ENCODE measurements at regions not wholly inside any gene's neighbourhood (a gene's known extent, or its start where the extent isn't known, plus 50 kb on each side); places are given as distances from the start of the nearest gene placed in this dataset.

GRCh38 chr15:38823263-38823662 is 258.6 kb upstream of the RASGRP1 start:
- TF ChIP-seq CTCF (IDR thresholded peaks at IDR 0.05 in 4 of 5, conservative IDR thresholded peaks at IDR 0.05 in 1 of 5) (no peak), POLR2A (IDR thresholded peaks at IDR 0.05) (no peak)
